Stomach (tissue), 4 donors: ENCODE measurements at regions not wholly inside any gene's neighbourhood (a gene's known extent, or its start where the extent isn't known, plus 50 kb on each side); places are given as distances from the start of the nearest gene placed in this dataset.

Source experiments
- CTCF ChIP-seq, 7 experiments: fragments of 450-650 bp in 4 of 7; fragments of 200-600 bp in 3 of 7; sonication (generic) in 3 of 7; IDR thresholded peaks; one replicate each; pipeline ENCODE4 v1.5.1; 2016 to 2019; ENCODE audit warnings: antibody characterized with exemption in 7 of 7, control low read depth in 2 of 7, mild to moderate bottlenecking in 1 of 7
- EP300 ChIP-seq: sonication (generic); formaldehyde crosslinking; IDR thresholded peaks from one replicate; pipeline ENCODE4 v1.6.1; 2017; ENCODE audit warnings: antibody characterized with exemption
- POLR2A ChIP-seq, 4 donors: fragments of 450-650 bp; IDR thresholded peaks; one replicate each; pipeline ENCODE4 v1.6.1; 2016; ENCODE audit warnings: antibody characterized with exemption in 4 of 4, control low read depth in 2 of 4, mild to moderate bottlenecking in 1 of 4, moderate library complexity in 1 of 4

GRCh38 chr13:44171861-44172260 is 201.8 kb upstream of the SERP2 start:
- no peak for TF ChIP-seq CTCF (IDR thresholded peaks at IDR 0.05)
- TF ChIP-seq EP300: no peak
- TF ChIP-seq POLR2A (IDR thresholded peaks at IDR 0.05): no peak
